NCI-H1436 treated with DMSO at 0.1 percent for 48 hours (cell line): ENCODE measurements at regions not wholly inside any gene's neighbourhood (a gene's known extent, or its start where the extent isn't known, plus 50 kb on each side); places are given as distances from the start of the nearest gene placed in this dataset.

ENCODE experiments used
- DNase-seq: peaks from one replicate; lab custom pipeline; 2025; lab: John Stamatoyannopoulos, UW

DNA sequence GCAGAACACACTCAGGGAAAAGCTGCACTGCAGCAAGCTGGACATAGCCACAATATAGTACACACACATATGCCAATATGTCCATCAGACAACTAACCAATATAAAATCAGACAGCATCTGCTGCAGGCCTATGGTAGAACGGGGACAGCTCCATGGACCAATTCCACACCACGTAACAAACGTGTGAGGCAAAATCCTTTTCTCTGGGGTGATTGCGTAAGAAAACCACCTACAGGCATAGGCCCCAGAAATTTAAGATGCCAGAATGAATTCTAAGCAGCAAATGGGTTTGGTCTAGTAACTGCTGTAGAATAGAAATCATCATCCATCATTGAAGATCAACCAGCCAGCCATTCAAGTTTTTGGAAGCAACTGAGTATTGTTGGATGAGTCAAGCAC is 368.9 kb upstream of the TMPO start:
- no peak for DNase-seq

DNA sequence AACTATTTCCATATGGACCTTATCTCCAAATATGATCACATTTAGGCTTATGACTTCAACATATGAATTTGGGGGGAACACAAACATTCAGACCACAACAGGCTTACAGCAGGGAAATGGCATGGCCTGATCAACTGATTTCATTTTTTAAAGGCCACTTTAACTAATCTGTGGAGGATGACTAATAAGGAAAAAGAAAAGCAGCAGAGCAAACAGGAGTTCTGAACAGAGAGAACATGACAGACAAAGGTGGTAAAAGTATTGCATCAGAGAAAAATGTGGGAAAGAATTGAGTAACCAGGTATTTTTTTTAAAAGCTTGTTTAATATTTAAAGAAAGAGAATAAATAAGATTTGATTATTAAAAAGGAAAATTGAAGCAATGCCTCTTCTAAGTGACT is 366.1 kb upstream of the TMPO start:
- no peak for DNase-seq

DNA sequence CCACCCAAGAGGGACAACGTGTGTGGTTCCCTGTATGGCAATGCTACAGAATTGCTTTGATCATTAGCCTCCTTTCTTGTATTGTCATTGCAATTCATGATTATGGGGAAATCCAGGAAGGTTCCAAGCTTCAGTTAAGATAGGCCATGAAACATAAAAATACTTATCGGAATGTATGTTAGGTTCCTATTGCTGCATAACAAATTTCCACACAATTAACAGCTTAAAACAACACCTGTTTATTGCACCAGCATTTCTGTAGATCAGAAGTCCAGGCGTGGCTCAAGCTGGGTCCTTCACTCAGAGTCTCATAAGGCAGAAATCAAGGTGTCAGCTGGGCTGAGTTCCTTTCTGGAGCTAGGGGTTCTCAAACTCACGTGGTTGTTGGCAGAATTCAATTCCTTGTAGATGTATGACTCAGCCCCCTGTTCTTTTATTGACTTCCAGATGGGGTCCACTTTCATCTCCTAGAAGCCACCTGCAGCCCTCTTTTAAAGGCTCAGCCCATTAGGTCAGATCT is 365.6 kb upstream of the TMPO start:
- DNase-seq: no peak

DNA sequence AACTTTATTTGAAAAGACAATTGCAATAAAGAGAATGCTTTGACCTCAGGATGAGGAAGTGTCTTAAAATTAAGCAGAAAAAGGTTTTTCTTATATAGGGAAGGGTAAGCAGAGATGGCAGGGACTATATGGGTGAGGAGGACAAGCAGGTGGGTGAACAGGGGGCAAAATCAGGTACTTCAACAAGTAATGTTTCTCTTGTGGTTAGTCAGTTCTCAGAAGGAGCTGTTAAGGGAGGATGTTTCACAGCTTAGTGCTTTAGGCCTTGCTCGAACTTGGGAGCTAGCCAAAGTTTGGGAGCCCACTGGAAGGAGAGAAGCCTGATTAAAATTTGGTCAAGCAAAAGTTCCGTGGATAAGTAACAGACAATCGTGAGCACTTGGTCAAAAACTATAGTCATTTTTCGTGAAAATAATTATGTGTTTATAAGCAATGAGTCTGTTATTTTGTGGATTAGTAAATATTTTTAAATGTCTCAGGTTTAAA is 364.2 kb upstream of the TMPO start:
- DNase-seq: no peak

DNA sequence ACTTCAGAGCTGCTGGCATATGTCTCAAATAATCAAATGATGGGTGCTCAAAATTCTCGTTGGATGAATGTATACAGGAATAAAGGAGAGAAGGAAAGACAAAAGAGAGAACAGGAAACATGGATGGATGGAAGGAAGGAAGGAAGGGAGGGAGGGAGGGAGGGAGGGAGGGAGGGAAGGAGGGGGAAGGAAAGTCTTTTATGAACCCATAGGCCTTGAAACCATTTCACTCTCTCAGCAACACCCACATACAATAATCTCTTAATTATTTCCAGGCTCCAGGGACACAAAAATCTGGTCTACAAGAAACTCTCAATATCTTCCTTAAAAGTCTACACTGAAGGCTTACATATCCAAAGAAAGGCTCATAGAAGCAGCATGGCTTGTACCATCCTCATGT is 363.4 kb upstream of the TMPO start:
- DNase-seq: no peak

DNA sequence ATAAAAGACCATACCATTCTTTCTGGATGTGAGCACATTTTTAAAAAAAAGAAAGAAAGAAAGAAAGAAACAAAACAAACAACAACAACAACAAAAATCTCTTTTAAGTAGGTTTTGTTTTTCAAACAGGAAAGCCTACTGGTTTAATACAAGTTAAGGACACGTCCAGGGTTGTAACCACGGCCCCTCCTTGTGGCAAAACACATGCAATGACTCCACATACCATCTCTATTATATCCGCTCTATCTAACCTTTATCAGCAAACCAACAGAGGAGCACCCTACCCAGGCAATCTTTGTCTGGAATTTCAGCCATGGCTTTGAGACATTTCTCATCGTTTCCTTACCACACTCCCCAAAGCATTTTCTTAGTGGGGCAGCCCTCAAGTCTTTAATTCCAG is 360.5 kb upstream of the TMPO start:
- DNase-seq: peak; percentile 61

DNA sequence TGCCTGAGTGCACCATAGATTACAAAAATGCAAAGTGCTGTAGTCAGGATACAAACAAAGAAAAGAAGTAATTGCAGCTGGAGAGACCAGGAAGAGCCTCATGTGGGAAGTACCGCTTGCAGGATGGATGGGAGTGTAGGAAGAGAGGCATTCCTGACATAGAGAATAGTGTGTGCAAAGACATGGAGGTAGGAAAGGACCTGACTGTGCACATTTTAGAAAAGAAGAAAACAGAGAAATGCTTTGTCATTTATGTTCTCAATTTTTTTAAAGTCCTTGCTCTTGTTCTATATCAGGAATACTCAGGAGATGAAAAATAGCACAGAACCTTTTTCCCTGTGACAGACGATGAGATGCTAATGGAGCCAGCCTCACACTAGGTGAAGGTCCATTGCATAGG is 358.7 kb upstream of the TMPO start:
- no peak for DNase-seq

DNA sequence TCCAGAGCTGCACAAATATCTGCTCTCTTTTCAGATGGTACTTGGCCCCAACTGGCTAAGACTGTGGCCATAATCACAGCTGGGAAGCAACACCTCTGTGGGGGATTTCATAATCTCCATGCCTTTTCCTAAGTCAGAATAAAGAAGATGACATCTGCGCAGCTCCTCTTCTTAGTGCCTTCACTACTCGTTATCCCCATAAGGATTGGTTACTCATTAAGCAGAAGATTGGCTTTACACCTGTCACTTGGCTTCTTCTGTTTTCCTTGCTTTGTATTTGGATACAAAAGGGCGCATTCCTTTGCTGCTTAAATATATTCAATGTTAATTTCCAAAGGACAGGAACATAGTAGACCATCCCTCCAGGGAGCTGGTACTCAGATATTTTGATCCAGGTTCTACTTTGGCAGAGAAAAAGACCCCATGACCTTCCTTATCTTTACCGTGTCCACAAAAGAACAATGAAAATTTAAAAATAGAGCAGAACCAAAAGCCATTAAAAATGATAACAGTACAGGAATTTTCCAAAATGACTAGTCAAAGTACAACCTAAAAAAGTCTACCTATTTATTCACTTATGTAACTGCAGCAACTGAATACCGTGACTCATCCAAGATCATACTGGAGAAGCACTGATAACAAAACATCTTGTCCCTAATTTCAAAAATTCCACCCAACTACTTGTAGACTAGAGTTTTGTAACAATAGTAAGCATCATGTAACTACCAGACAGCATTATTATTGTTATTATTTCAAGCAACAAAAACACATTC is 352.3 kb upstream of the TMPO start:
- DNase-seq: no peak

DNA sequence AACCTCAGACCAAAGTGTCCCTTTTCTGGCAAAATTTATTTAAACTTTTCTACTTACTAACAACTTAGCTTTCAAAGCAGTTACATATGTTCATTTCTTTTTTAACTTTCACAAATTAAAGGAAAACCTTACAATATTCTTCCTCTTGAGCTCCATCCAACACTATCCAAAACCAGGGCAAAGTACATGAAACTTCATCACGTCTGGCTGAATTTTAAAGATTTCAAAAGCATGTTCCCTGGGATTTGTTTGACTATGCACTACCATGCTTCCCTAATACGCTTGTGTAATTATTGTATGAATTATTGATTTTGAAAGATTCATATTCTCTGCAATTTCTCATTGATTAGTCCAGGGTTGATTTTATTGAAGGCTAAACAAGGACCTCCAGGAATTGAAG is 343.1 kb upstream of the TMPO start:
- DNase-seq: no peak

DNA sequence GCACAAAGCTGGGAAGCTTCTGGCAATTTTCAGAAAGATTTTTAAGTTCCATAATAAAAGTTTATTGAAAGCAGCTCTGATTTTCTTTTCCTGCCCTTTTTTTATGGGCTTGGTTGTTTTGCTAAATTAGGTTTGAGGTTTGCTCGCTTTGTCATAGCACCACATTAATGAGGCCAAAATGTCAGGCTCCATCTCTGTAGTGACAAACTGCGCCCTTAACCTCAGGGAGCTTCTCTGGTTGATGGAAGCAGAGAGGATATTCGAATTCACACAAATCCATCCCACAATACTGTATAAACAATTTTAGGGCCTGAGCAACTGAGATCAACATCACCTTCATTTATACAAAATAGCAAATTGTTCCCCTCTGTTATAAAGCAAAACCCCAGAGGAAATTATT is 342.6 kb upstream of the TMPO start:
- DNase-seq: no peak

DNA sequence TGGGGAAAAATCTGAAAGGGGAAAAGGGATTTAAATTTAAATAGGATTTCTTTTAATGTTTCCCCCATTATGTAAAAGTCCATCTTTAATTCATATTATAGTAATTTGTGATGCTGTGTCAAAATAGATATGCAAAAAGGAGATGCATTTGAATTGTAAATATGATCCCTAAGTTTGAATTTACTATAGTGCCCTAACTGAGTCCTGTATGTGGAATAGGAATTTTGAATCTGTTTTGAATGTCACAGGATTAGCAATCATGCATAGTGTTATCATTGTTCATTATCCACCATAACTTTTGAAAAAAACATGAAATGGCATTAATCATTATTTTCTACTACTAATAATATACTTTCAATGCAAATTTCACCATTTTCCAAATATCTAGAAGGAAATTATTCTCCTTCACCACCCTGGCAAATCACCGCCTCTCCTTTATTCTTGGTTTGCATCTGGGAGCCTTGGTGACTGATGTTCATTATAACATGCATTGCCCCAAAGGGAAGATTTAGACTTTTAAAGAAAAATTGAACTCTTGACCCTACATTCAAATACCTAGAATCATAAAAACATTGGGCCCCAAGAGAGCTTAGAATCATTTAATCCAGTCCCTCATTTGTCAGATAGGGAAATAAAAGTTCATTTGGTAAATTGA is 341.5 kb upstream of the TMPO start:
- no peak for DNase-seq

DNA sequence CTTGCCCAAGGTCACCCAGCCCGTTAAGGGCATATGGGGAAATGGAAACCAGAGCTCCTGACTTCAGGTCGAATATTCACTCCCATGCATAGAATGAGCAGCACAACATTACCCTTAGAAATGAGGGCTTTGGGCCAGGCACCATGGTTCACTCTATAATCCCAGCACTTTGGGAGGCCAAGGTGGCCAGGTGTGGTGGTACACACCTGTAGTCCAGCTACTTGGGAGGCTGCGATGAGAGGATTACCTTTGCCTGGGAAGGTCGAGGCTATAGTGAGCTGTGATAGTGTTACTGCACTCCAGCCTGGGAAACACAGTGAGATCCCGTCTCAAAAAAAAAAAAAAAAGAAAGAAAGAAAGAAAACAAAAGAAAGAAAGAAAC is 341.0 kb upstream of the TMPO start:
- no peak for DNase-seq

DNA sequence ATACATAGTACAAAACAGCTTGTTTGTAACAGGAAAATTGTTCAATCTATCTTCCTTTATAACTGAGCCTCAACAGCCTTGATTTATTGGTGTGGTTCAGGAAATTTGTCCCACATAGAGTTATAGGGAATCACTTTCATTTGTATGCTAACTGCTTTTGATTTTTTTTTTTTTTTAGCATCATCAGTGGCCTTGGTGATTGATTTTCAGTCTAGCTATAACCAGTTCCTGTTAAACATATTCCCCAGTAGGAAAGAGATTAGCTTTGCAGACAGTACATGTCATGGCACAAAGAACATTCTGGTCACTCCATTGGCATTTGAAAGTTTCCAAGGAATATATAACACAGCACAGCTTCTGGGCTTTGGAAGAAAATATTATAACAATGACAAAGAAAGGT is 337.3 kb upstream of the TMPO start:
- no peak for DNase-seq

DNA sequence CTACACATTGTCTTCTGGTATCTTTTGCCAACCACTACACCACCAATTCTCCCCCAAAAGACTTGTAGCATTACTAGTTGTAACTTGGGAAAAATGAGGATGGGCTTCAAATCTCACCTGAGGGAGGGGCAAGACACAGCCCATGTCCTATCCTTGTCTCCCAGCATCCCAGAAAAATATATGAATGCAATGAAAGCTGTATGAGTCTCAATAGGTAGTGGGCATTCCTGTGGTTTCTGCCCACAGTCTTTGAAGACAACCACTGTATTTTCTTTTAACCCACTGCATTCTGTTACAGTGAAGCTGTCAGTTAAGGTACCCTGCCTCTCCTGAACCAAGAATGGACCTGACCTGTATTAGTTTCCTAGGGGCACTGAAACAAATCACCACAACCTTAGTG is 336.2 kb upstream of the TMPO start:
- DNase-seq: no peak

DNA sequence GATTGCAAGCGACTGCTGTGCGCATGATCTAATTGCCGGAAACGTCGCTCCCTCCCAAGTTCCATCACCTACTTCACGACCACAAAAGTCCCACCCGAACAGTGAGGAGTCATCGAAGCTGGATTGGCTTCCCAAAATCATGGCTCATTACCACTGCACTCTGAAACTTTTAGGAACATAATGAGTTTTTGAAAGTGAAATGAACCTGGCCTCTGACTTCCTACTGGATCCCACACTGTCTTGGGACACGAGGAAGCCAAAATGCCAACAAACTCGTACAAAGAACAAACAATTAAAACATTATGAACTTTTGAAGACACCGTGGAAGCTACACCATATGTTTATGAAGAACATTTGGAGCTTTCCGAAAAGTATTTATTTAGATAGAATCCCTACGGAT is 334.8 kb upstream of the TMPO start:
- DNase-seq: no peak

DNA sequence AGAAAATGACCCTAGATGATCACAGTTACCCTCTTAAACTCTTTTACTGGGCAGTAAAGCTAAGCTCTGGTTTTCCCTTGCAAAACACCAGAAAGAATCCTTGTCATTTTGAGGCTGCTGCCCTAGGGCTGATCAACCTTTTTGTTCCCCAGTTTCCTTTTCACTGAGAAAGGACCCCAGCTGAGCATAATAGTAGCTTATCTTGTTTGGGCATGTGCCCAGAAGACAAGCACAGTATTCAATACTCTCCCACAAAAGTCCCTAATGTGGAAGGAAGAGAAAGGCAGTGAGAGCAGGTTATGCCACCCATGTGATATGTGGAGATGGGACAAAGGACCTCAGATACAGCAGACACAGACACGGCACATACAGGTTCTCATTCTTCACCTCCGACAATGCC is 332.6 kb upstream of the TMPO start:
- no peak for DNase-seq

DNA sequence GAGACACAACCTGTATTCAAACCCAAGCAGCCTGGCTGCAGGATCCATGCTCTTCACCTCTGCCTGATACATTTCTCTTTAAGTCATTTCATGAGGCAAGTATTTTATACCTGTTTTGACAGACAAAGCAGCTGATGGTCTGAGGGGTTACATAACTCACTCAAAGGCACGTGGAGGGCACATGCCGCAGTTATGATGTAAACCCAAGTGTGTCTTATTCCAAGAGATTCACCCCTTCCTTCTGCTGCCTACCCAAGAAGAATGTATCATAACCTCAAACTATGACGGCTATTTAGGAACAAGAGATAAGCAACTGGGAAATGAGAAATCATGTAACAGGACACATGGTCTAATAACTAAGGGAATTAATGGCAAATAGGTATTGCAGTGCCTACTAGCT is 329.8 kb upstream of the TMPO start:
- DNase-seq: no peak

DNA sequence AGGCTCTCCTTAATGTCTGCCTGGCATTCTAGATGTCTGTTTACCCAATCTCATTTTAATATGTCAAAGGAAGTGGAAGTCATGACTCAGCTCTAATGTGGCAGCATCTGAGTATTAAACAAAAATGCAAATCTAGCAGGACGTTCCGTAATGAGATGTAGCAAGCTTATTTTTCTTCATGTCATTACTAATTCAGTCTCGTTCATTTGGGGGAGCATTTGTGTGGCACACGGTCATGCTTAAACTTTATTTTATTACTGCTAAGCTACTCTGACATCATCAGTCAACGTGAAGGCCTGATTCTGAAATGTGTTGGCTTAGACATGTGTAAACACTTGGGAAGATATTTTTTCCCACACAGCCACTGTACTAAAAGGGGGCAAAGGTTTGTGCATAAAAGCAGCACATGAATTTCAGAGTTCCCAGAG is 326.7 kb upstream of the TMPO start:
- no peak for DNase-seq

DNA sequence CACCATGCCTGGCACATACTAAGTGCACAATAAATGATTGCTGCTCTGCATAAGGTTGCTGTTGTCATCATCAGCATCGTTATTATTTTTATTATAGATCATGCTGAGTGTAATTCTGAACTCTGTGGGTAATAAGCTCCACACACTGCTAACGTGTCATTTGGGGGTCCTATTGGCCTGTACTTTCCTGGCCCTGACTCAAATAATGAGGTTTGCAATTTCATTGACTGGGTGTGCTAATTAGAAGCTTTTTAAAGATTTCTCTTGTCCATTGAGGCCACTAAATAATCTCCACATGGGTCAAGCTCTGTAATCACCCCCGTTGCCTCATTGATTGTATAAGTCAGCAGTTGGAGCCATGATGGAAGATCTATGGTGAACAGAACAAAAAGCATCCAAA is 320.8 kb upstream of the TMPO start:
- no peak for DNase-seq

DNA sequence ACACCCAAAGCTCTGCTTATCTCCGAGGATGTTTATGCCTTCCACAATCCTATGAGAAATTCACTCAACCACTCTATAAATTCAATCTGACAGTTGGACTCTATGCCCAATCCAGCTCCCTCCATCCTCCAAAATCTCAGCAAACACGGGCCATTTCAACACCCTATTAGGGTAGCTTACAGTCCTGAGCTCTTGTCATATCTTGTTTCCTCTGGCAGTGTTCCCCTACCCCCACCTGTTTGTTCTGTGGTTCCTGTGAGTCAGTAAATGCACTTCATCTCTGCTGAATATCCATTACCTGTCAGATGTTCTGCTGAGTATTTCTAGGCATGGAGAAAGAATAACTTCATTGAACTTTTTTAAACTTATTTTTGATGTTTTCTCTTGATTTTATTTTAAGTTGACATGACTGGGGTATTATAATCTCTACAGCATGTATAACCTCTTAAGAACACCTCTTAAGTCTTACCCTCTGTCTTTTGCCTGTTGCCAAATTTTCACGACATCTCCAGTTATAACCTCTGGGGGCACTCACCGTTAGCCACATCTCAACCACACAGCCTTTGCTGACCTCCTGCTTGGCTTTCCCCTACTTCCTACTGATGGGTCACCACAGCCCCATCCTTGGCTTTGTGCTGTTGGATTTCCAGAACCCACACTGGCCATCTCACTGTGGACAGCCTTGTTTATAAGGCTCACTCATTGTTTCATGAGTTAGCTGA is 317.0 kb upstream of the TMPO start:
- no peak for DNase-seq

DNA sequence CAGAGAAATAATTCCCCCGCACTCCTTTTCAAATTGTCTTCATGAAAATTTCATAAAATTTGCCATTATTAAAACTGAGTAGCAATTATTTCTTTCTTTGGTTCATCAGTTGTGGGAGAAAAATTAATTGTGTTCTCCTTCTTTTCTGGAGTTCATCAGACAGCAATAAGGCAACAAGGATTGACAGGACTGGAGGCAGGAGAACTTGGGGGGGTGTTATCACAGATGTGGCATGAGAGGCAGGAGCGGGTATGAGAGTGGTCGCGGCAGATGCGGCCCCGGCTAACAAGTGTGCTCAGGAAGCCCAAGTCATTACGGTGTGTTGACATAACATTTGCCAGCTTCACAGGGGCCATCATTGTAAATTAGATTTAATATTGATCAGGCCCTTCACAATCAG is 306.6 kb upstream of the TMPO start:
- DNase-seq: no peak

DNA sequence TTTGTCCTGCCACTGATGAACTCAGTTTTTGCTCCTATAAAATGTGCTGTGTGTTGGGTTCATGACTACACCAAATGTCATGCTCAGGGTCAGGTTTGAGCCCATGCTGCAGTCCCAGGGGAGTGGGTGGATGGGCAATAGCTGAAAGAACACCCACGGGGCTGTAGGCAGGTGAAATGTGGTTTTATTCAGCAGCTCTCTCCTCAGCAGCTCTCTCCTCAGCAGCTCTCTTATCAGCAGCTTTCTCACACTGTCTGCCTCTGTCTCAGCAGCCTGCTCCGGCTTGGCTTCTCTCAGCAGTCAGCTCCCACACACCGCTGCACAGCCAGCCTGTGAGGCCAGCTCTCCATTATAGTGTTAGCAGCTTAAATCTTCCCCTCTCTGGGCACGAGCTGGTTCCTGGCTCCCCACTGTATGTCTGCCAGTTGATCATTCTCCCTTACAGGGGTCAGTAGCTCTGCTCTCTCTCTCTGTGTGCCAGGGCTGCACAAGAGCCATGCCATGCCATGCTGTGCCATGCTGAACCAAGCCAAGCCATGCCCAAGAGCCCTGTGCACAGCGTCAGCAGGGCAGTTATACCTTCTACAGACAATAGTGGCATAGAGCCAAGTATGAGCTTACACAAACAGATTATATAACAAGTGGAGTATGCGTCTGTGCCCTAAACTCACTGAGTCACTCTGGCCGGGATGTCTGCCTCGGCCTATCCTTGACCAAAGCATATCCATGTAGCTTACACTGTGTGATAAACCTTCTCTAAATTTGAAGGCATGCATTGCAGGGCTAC is 303.3 kb upstream of the TMPO start:
- no peak for DNase-seq
